GM06990 (cell line): ENCODE measurements at regions not wholly inside any gene's neighbourhood (a gene's known extent, or its start where the extent isn't known, plus 50 kb on each side); places are given as distances from the start of the nearest gene placed in this dataset.
"Not testable (repeated sequence)": the region's sequence is repeated elsewhere in the genome, so short reads cannot be mapped to it uniquely, and the experiment has no call there.

Experiments used
- DNase-seq: peaks from one replicate; pipeline ENCODE4 v3.0.0-alpha.2; 2011; ENCODE audit not compliant: insufficient read length; ENCODE audit errors: extremely low read depth
- H3K27me3 ChIP-seq: replicated peaks from 2 replicates; pipeline ENCODE4 v1.6.0; 2011; ENCODE audit warnings: low read length; ENCODE audit not compliant: control insufficient read depth, insufficient read depth
- H3K36me3 ChIP-seq: 2 replicates; pipeline ENCODE4 v1.5.1; 2011; ENCODE audit warnings: low read length; ENCODE audit not compliant: control insufficient read depth, insufficient read depth
- H3K4me3 ChIP-seq: replicated peaks from 2 replicates; pipeline ENCODE4 v1.5.1; 2011; ENCODE audit warnings: low read depth, mild to moderate bottlenecking, control low read depth, low read length
- TF ChIP-seq, protein P1 (sequence below): IDR thresholded peaks from 2 replicates; pipeline ENCODE4 v1.5.1; 2011; ENCODE audit warnings: low read length, control low read depth, mild to moderate bottlenecking, inconsistent platforms; ENCODE audit not compliant: insufficient read depth, poor library complexity, severe bottlenecking

DNA sequence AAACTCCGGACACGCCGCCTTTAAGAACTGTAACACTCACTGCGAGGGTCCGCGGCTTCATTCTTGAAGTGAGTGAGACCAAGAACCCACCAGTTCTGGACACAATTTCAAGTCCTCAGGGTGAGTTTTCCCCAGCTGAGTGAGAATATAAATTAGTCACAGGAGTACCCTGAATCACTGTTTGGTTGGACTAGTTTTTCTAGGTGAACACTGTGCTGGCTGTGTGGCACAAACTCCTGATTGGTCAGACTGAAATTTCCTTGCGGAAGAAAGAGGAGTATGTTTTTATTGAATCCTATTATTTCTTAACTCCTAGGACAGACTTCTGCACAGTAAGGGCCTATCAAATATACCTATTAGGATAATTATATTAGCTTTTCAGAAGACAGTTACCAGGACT, 288.1 kb upstream of the UBE2E3 start:
- DNase-seq, result no peak
- H3K4me3 ChIP-seq, result no peak overlapping the region
- no peaks in the 10 kb centered on the region; the same call in 1 of the 2 replicates for H3K27me3 ChIP-seq
- no peaks in the 10 kb centered on the region for H3K36me3 ChIP-seq
- TF ChIP-seq, protein P1, sequence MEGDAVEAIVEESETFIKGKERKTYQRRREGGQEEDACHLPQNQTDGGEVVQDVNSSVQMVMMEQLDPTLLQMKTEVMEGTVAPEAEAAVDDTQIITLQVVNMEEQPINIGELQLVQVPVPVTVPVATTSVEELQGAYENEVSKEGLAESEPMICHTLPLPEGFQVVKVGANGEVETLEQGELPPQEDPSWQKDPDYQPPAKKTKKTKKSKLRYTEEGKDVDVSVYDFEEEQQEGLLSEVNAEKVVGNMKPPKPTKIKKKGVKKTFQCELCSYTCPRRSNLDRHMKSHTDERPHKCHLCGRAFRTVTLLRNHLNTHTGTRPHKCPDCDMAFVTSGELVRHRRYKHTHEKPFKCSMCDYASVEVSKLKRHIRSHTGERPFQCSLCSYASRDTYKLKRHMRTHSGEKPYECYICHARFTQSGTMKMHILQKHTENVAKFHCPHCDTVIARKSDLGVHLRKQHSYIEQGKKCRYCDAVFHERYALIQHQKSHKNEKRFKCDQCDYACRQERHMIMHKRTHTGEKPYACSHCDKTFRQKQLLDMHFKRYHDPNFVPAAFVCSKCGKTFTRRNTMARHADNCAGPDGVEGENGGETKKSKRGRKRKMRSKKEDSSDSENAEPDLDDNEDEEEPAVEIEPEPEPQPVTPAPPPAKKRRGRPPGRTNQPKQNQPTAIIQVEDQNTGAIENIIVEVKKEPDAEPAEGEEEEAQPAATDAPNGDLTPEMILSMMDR, result no peak

DNA sequence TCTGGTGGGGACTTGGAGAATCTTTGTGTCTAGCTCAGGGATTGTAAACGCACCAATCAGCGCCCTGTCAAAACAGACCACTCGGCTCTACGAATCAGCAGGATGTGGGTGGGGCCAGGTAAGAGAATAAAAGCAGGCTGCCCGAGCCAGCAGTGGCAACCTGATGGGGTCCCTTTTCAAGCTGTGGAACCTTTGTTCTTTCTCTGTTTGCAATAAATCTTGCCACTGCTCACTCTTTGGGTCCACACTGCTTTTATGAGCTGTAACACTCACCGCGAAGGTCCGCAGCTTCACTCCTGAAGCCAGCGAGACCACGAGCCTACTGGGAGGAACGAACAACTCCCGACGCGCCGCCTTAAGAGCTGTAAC, 288.6 kb upstream of the UBE2E3 start:
- not testable (repeated sequence) for H3K4me3 ChIP-seq, DNase-seq, H3K36me3 ChIP-seq, H3K27me3 ChIP-seq

DNA sequence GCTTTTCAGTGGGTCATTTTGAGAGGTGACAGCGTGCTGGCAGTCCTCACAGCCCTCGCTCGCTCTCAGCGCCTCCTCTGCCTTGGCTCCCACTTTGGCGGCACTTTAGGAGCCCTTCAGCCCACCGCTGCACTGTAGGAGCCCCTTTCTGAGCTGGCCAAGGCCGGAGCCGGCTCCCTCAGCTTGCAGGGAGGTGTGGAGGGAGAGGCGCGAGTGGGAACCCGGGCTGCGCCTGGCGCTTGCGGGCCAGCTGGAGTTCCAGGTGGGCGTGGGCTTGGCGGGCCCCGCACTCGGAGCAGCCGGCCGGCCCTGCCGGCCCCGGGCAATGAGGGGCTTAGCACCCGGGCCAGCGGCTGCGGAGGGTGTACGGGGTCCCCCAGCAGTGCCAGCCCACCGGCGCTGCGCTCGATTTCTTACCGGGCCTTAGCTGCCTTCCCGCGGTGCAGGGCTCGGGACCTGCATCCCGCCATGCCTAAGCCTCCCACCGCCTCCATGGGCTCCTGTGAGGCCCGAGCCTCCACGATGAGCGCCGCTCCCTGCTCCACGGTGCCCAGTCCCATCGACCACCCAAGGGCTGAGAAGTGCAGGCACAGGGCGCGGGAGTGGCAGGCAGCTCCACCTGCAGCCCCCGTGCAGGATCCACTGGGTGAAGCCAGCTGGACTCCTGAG, 289.1 kb upstream of the UBE2E3 start:
- not testable (repeated sequence) for DNase-seq, H3K36me3 ChIP-seq, H3K27me3 ChIP-seq, H3K4me3 ChIP-seq

DNA sequence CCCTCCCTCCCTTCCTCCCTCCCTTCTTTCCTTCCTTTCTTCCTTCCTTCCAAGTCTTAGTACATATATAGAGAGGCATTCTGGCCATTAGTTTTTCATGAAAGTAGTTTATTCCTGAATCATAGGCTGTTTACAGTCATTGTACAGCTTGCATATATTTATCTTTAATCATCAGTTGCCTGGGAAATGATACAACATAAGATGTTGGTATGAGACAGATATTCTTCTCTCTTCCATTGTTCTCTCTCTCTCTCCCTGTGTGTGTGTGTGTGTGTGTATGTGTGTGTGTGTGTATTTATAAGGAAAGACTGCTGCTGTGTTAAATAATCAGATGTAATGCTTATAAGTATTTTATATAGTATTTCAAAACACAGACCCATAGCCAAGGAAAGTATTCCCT, 289.8 kb upstream of the UBE2E3 start:
- Histone ChIP-seq H3K27me3 (no peaks in the 10 kb centered on the region), H3K36me3 (no peaks in the 10 kb centered on the region), H3K4me3 (no peak overlapping the region)
- no peak for DNase-seq
- TF ChIP-seq, protein P1, result no peak

DNA sequence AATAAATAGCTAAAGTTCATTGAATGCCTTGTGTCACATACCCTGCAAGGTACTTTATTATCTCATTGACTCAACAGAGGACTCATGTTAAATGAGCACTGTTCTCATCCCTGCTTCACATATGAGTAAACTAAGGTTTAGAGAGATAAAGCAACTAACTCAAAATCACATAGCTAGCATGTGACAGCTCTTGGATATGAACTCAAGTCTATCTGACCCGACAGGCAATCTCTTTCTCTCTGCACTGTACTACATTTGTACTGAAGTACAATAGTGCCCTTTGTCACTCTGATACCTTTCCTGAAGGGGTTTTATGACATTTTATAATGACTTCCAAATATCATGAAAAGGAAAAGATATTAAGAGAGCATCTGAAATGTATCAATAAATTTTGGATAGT, 297.5 kb upstream of the UBE2E3 start:
- no peak for DNase-seq
- TF ChIP-seq, protein P1, result no peak
- no peaks in the 10 kb centered on the region for H3K27me3 ChIP-seq
- H3K36me3 ChIP-seq, result no peaks in the 10 kb centered on the region
- H3K4me3 ChIP-seq, result no peak overlapping the region

DNA sequence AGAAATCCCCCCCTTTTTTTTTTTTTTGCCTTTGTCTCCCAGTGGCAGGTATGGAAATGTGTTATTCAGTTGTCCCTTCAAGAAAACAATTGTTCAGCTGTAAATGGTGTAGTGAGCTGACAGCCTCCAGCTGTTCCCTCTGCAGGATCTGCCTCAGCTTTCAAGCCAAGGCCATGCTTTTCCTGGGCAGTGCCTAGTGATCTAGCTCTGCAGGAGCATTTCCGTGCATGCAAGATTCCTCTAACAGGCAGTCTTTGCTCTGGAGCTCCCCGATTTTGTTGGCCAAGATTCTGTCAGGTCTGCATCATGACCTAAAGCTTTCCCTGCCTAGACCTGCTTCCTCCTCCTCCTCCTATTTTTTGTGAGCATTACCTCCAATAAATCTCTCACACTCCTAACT, 300.7 kb upstream of the UBE2E3 start:
- DNase-seq, result no peak
- no peaks in the 10 kb centered on the region for H3K27me3 ChIP-seq
- no peaks in the 10 kb centered on the region for H3K36me3 ChIP-seq
- H3K4me3 ChIP-seq, result no peak overlapping the region
- TF ChIP-seq, protein P1, result no peak

DNA sequence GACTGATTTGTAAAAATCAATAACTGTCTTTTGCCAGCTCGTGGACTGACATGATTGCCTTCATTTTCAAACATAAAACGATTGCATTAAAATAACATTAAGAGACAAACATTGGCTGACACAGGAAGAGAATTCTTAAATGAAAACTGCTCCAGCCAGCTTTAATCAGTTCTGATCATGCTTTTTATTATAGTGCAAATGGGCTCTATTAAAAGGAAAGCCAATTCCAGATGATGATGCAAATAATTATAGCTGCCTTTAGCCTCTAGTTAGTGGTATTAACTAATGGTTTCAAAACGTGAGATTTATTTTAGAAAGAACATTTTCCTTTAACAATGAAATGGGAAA, 301.8 kb upstream of the UBE2E3 start:
- TF ChIP-seq, protein P1, result no peak
- H3K4me3 ChIP-seq, result no peak overlapping the region
- DNase-seq, result no peak
- H3K27me3 ChIP-seq, result no peaks in the 10 kb centered on the region
- H3K36me3 ChIP-seq, result no peaks in the 10 kb centered on the region
